ENCODE measurements at regions not wholly inside any gene's neighbourhood (a gene's known extent, or its start where the extent isn't known, plus 50 kb on each side); places are given as distances from the start of the nearest gene placed in this dataset.

DNA sequence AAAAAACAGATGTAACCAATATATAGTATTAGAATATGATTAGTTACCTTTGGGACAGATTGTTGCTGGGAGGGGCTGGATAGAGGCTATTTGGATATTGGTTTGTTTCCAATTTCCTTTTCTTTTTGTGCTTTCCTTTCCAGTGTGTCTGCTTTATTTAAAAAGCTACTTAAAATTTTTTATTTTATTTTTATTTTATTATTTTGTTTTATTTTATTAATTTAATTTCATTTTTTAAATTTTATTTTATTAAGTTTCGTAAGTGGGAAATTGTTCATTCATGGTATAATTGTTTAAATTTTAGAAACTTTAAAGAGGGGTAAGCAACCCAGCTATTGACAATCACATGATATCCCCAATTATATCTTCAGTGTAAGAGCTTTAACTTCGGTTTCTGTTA, 2077.0 kb upstream of the PCDH20 start:
- TF ChIP-seq CTCF (IDR thresholded peaks at IDR 0.05), result no peak
- no peak for TF ChIP-seq POLR2A (IDR thresholded peaks at IDR 0.05)
